Astrocyte of the cerebellum (primary cell): ENCODE measurements at regions not wholly inside any gene's neighbourhood (a gene's known extent, or its start where the extent isn't known, plus 50 kb on each side); places are given as distances from the start of the nearest gene placed in this dataset.

Experiments
- DNase-seq: peaks from one replicate; pipeline ENCODE4 v3.0.0-alpha.2; 2011; ENCODE audit warnings: low read depth
- H3K4me3 ChIP-seq: 2 replicates; pipeline ENCODE4 v1.5.1; 2011; ENCODE audit warnings: mild to moderate bottlenecking, low read depth, low read length, moderate library complexity
- in situ Hi-C: cut with HindIII; loops from 2 replicates; pipeline ENCODE4 v1.10.0; 2017; ENCODE audit warnings: low sequenced_read_pairs
- TF ChIP-seq, protein P1 (sequence below): IDR thresholded peaks from 2 replicates; pipeline ENCODE4 v1.5.1; 2012; ENCODE audit warnings: low read length, low read depth, moderate library complexity, mild to moderate bottlenecking; ENCODE audit errors: missing control alignments

- no peak for DNase-seq
- in situ Hi-C loops, result no loop called here
Measured at GRCh38 chr18:54052732-54053429, 171.6 kb downstream of the MBD2 start.

GRCh38 chr18:54052259-54052658 is 172.2 kb downstream of the MBD2 start:
- no peak overlapping the region for H3K4me3 ChIP-seq
- DNase-seq, result no peak
- TF ChIP-seq, protein P1, sequence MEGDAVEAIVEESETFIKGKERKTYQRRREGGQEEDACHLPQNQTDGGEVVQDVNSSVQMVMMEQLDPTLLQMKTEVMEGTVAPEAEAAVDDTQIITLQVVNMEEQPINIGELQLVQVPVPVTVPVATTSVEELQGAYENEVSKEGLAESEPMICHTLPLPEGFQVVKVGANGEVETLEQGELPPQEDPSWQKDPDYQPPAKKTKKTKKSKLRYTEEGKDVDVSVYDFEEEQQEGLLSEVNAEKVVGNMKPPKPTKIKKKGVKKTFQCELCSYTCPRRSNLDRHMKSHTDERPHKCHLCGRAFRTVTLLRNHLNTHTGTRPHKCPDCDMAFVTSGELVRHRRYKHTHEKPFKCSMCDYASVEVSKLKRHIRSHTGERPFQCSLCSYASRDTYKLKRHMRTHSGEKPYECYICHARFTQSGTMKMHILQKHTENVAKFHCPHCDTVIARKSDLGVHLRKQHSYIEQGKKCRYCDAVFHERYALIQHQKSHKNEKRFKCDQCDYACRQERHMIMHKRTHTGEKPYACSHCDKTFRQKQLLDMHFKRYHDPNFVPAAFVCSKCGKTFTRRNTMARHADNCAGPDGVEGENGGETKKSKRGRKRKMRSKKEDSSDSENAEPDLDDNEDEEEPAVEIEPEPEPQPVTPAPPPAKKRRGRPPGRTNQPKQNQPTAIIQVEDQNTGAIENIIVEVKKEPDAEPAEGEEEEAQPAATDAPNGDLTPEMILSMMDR, result no peak
- in situ Hi-C loops, result no loop called here

More at GRCh38 chr18:54052732-54053429, 171.6 kb downstream of the MBD2 start:
- no peak overlapping the region for H3K4me3 ChIP-seq
- TF ChIP-seq, protein P1, result no peak

DNA sequence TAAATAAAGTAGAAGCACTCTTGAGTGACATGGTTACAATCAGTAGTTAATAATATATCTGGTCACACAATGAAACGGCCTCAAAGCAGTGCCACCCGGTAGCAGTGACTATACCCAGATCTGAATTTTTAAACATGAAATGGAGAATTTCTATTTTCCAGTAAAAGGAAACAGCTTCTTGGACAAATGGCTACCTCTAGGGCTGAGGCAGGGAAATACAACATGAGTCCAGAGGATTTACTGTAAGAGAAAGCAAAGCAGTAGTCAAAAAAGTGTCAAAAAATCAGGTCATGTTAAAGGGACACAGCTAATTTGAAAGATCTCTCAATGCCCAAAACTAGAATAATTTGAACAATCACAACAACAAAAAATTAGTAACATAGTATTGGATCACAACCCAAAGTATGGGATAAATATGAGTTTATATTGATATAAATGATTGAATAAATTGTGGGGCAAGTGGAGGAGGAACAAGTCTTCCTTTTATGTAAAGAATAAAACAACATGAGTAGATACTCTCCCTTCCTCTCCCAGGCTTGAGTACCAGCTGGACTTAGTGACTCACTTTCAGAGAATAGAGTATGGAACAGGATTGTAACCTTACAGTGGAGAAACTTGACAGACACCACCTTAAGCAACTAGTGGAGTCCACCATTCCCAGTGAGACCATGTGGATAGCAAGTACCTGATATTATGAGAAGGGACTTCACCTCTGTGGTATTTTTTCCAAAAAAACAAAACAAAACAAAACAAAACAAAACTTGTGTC is 180.8 kb downstream of the MBD2 start:
- TF ChIP-seq, protein P1, result peak; percentile 35
- in situ Hi-C loops, result no loop called here
- no peak for DNase-seq
- no peak overlapping the region for H3K4me3 ChIP-seq

GRCh38 chr18:54035927-54036326 is 188.5 kb downstream of the MBD2 start:
- TF ChIP-seq, protein P1, result no peak
- H3K4me3 ChIP-seq, result no peak overlapping the region
- DNase-seq, result no peak
- in situ Hi-C loops, result no loop called here

DNA sequence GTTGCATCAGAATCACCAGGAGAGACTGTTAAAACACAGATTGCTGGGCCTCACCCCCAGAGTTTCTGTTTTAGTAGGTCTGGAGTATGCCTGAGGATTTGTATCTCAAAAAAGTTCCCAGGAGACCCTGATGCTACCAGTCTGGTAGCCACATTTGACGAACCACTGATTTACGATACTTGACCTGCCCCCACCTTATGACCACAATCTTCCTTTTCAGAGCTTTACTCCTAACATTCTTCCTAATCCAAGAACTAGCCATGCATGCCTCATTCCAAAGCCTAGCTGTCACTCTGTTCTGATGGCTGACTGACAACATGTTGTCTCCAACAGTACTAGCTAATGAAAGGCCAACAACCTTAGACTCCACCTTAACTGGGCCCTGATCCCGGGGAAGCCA is 191.4 kb downstream of the MBD2 start:
- TF ChIP-seq, protein P1, result no peak
- no peak for DNase-seq
- no peak overlapping the region for H3K4me3 ChIP-seq
- in situ Hi-C loops, result no loop called here

GRCh38 chr18:54032412-54032811 is 192.1 kb downstream of the MBD2 start:
- no peak overlapping the region for H3K4me3 ChIP-seq
- no peak for DNase-seq
- TF ChIP-seq, protein P1, result no peak
- in situ Hi-C loops, result no loop called here
